Mesenchymal stem cell (in vitro differentiated cells and primary cell): ENCODE measurements at regions not wholly inside any gene's neighbourhood (a gene's known extent, or its start where the extent isn't known, plus 50 kb on each side); places are given as distances from the start of the nearest gene placed in this dataset.

Experiments
- DNase-seq: peaks from one replicate; pipeline ENCODE4 v3.0.0-alpha.2; 2013
- H2AFZ ChIP-seq: one replicate; pipeline ENCODE4 v1.6.1; 2013; ENCODE audit warnings: low read depth, mild to moderate bottlenecking, control low read depth, inconsistent platforms, low read length, moderate library complexity
- H2AK5ac ChIP-seq: 2 replicates; pipeline ENCODE4 v1.6.1; 2013; ENCODE audit warnings: low read length, moderate library complexity, mild to moderate bottlenecking, inconsistent platforms; ENCODE audit not compliant: severe bottlenecking
- H2BK120ac ChIP-seq: one replicate; pipeline ENCODE4 v1.6.1; 2013; ENCODE audit warnings: low read depth, mild to moderate bottlenecking, inconsistent platforms, low read length, moderate library complexity
- H2BK12ac ChIP-seq, 2 experiments: one replicate each; pipeline ENCODE4 v1.6.1; 2013; ENCODE audit warnings: inconsistent platforms in 2 of 2, low read length in 2 of 2, mild to moderate bottlenecking in 2 of 2, moderate library complexity in 2 of 2, control low read depth in 1 of 2
- H2BK15ac ChIP-seq: one replicate; pipeline ENCODE4 v1.6.1; 2013; ENCODE audit warnings: mild to moderate bottlenecking, low read depth, inconsistent platforms; ENCODE audit not compliant: poor library complexity, severe bottlenecking
- H2BK5ac ChIP-seq: 2 replicates; pipeline ENCODE4 v1.6.1; 2013; ENCODE audit warnings: low read depth, mild to moderate bottlenecking, low read length, control low read depth, inconsistent platforms; ENCODE audit not compliant: poor library complexity, severe bottlenecking
- H3K14ac ChIP-seq, 2 experiments: one replicate each; pipeline ENCODE4 v1.6.1; 2013; ENCODE audit warnings: inconsistent platforms in 2 of 2, low read length in 2 of 2, control low read depth in 1 of 2, mild to moderate bottlenecking in 1 of 2, moderate library complexity in 1 of 2
- H3K18ac ChIP-seq, 2 experiments: one replicate each; pipeline ENCODE4 v1.6.1; 2013; ENCODE audit warnings: inconsistent platforms in 2 of 2, low read length in 2 of 2, control low read depth in 1 of 2, low read depth in 1 of 2, mild to moderate bottlenecking in 1 of 2
- H3K23ac ChIP-seq, 2 experiments: one replicate each; pipeline ENCODE4 v1.6.1; 2013; ENCODE audit warnings: inconsistent platforms in 2 of 2, low read length in 2 of 2, mild to moderate bottlenecking in 2 of 2, moderate library complexity in 2 of 2, control low read depth in 1 of 2
- H3K27ac ChIP-seq: 2 replicates; pipeline ENCODE4 v1.5.1; 2013; ENCODE audit warnings: mild to moderate bottlenecking, moderate library complexity, low read length, control low read depth, inconsistent platforms; ENCODE audit not compliant: poor library complexity, severe bottlenecking
- H3K27me3 ChIP-seq, 2 experiments: 2 replicates each; pipeline versions ENCODE4 v1.6.1 to v1.7.0; 2013; ENCODE audit warnings: low read length in 2 of 2, mild to moderate bottlenecking in 2 of 2, moderate library complexity in 2 of 2, control low read depth in 1 of 2, inconsistent platforms in 1 of 2; ENCODE audit not compliant: control insufficient read depth in 1 of 2, insufficient read depth in 1 of 2
- H3K36me3 ChIP-seq, 2 experiments: 2 replicates each; pipeline versions ENCODE4 v1.6.1 to v1.7.0; 2013; ENCODE audit warnings: low read length in 2 of 2, control low read depth in 1 of 2, inconsistent platforms in 1 of 2, low read depth in 1 of 2, mild to moderate bottlenecking in 1 of 2; ENCODE audit not compliant: insufficient read depth in 2 of 2, control insufficient read depth in 1 of 2
- H3K4ac ChIP-seq, 2 experiments: one replicate each; pipeline ENCODE4 v1.6.1; 2013; ENCODE audit warnings: inconsistent platforms in 2 of 2, low read length in 2 of 2, mild to moderate bottlenecking in 2 of 2, moderate library complexity in 2 of 2, control low read depth in 1 of 2, low read depth in 1 of 2
- H3K4me1 ChIP-seq: 2 replicates; pipeline ENCODE4 v1.6.1; 2013; ENCODE audit warnings: low read depth, low read length, control low read depth; ENCODE audit not compliant: control insufficient read depth, insufficient read depth
- H3K4me2 ChIP-seq: 2 replicates; pipeline ENCODE4 v1.6.1; 2013; ENCODE audit warnings: low read length, mild to moderate bottlenecking, inconsistent platforms; ENCODE audit not compliant: poor library complexity, severe bottlenecking
- H3K4me3 ChIP-seq, 2 experiments: 2 replicates each; pipeline versions ENCODE4 v1.5.1 to v1.7.0; 2013; ENCODE audit warnings: low read length in 2 of 2, mild to moderate bottlenecking in 2 of 2, control low read depth in 1 of 2, low read depth in 1 of 2; ENCODE audit not compliant: insufficient read depth in 1 of 2
- H3K79me1 ChIP-seq: replicated peaks from 2 replicates; pipeline ENCODE4 v1.6.1; 2013; ENCODE audit warnings: mild to moderate bottlenecking, control low read depth, low read length, inconsistent platforms; ENCODE audit not compliant: poor library complexity, severe bottlenecking
- H3K9ac ChIP-seq: 2 replicates; pipeline ENCODE4 v1.7.0; 2013; ENCODE audit warnings: mild to moderate bottlenecking, low read length, moderate library complexity
- H3K9me3 ChIP-seq: 2 replicates; pipeline ENCODE4 v1.7.0; 2013; ENCODE audit warnings: mild to moderate bottlenecking, low read length; ENCODE audit not compliant: control insufficient read depth
- H4K8ac ChIP-seq: one replicate; pipeline ENCODE4 v1.6.1; 2013; ENCODE audit warnings: inconsistent platforms, mild to moderate bottlenecking, low read length, moderate library complexity
- H4K91ac ChIP-seq: one replicate; pipeline ENCODE4 v1.6.1; 2013; ENCODE audit warnings: mild to moderate bottlenecking, low read length, inconsistent platforms
- WGBS: methylation state at CpG from one replicate; pipeline ENCODE4 v1.1.7; 2013; ENCODE audit warnings: mixed read lengths; 5-methylcytosine and 5-hydroxymethylcytosine counted together

DNA sequence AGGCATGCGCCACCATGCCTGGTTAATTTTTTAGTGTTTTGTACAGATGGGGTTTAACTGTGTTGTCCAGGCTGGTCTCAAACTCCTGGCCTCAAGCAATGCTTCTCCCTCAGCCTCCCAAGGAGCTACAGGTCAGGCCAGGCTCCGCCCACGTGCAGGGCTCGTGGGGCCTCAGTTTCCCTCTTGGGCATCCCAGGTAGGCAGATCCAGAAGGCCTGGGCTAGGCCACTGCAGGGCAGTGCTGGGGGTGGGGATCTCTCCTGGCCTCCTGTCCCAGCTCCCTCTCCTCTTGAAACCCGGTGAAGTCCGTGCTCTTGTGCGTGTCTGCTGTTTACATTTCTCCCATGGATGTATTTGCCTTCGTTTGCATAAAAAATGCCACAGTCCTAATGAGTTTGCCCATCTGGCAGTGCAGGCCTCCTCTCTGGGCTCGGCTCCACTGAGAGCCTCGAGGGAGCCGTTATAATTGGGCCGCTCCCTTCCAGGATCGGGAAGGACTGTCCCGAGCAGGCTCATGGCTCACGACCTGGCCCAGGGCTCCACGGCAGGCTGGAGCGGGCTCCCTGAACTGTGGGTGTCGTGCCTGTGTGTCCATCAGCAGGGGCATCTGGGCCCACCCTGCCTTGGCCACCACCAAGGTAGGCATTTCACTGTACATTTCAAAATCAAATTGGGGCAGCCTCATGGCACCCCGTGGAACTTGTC is 52.6 kb upstream of the RUFY1 start:
- Histone ChIP-seq H3K18ac (no peak overlapping the region), H2AK5ac (no peak overlapping the region), H4K8ac (no peak overlapping the region), H3K36me3 (no peaks in the 10 kb centered on the region), H2BK12ac (no peak overlapping the region), H4K91ac (no peak overlapping the region), H3K9me3 (no peaks in the 10 kb centered on the region), H3K27ac (no peak overlapping the region), H3K14ac (no peak overlapping the region), H3K4me2 (no peak overlapping the region), H3K4me3 (no peak overlapping the region), H3K23ac (no peak overlapping the region), H2BK120ac (no peak overlapping the region), H3K79me1 (no peaks in the 10 kb centered on the region), H3K4me1 (no peaks in the 10 kb centered on the region), H3K9ac (no peak overlapping the region), H2BK15ac (no peak overlapping the region), H2AFZ (no peak overlapping the region), H3K27me3 (peaks cover 0 to 14% of the 10 kb centered on the region in 2 experiments), H3K4ac (peak overlapping the region in 1 of 2 experiments; percentile 49), H2BK5ac (no peak overlapping the region)
- WGBS = 80% methylated on average over 19 of the region's 19 CpGs
- no peak for DNase-seq

GRCh38 chr5:179495906-179496455 is 54.4 kb upstream of the RUFY1 start:
- Histone ChIP-seq H3K23ac (no peak overlapping the region), H4K91ac (no peak overlapping the region), H2BK120ac (no peak overlapping the region), H3K4ac (no peak overlapping the region), H2BK15ac (no peak overlapping the region), H3K79me1 (no peaks in the 10 kb centered on the region), H2BK12ac (no peak overlapping the region), H4K8ac (no peak overlapping the region), H2AFZ (no peak overlapping the region), H3K27ac (no peak overlapping the region), H2BK5ac (no peak overlapping the region), H3K9me3 (no peaks in the 10 kb centered on the region), H3K18ac (no peak overlapping the region), H3K14ac (no peak overlapping the region), H3K27me3 (peaks cover 0 to 14% of the 10 kb centered on the region in 2 experiments), H3K4me2 (no peak overlapping the region), H3K4me3 (no peak overlapping the region), H3K4me1 (no peaks in the 10 kb centered on the region), H3K36me3 (no peaks in the 10 kb centered on the region), H3K9ac (no peak overlapping the region), H2AK5ac (no peak overlapping the region)
- no peak for DNase-seq
- WGBS = 63% methylated on average over 11 of the region's 11 CpGs

DNA sequence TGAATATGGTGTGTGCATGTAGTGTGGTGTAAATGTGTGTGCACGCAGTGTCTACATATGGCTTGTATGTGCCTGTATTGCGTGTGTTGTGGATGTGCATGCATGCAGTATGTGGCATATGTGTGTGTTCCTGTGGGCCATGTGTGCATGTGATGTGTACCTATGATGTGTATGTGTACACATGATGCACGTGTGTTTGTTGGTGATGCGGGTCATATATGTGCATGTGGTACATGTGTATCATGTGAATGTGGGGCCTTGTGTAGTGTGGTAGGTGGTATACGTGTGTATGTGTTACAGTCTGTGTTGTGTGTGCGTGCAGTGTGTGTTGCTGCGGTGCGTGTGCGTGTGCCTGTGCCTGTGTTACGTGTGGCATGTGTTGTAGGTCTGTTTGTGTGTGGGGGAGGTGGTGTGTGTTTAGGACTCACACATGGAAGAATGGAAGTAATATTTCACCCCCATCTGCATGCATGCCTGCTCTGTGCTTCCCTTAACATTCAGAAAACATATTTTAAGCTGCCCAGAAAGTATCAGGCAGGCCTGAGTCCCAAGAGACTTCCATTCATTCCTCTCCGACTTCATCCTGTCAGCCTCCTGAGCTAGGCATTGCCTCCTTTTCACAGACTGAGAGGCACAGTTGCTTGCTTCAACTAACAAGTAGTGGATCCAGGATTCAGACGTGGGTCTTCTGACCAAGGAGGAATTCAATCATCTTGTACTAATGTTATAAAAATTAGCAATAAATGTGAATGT is 55.4 kb upstream of the RUFY1 start:
- no peak overlapping the region for H2AK5ac ChIP-seq
- no peak overlapping the region for H3K18ac ChIP-seq
- 80% methylated on average over 11 of the region's 12 CpGs for WGBS
- no peak overlapping the region for H3K23ac ChIP-seq
- no peak overlapping the region for H3K27ac ChIP-seq
- H3K4me1 ChIP-seq = no peaks in the 10 kb centered on the region
- peaks cover 0 to 14% of the 10 kb centered on the region in 2 experiments for H3K27me3 ChIP-seq
- H3K4ac ChIP-seq = no peak overlapping the region
- H2BK5ac ChIP-seq = no peak overlapping the region
- H2BK12ac ChIP-seq = no peak overlapping the region
- no peaks in the 10 kb centered on the region for H3K9me3 ChIP-seq
- H3K4me3 ChIP-seq = no peak overlapping the region
- no peak overlapping the region for H2BK15ac ChIP-seq
- no peak overlapping the region for H2AFZ ChIP-seq
- H2BK120ac ChIP-seq = no peak overlapping the region
- H3K9ac ChIP-seq = no peak overlapping the region
- no peaks in the 10 kb centered on the region for H3K79me1 ChIP-seq
- DNase-seq = no peak
- no peak overlapping the region for H4K91ac ChIP-seq
- no peak overlapping the region for H4K8ac ChIP-seq
- H3K4me2 ChIP-seq = no peak overlapping the region
- no peaks in the 10 kb centered on the region for H3K36me3 ChIP-seq
- H3K14ac ChIP-seq = peak overlapping the region in 1 of 2 experiments; percentile 30

DNA sequence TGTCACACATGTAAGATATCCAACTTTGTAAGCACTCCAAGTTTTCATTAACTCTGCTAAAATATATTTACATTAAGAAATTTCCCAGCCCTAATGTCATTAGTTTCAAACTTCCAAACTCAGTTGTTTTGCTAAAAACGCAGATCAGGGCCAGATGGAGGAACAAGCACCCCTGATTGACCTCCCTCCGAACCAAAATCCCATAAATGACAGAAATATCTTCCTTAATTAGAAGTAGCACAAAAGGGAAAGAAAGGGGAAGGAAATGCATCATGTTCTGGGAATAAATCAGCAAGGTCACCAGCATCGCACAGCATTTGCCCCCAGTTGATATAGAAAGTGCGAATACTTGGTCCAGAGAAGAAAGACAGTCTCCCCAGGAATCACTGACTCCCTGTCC is 61.4 kb upstream of the RUFY1 start:
- no peak overlapping the region for H2BK120ac ChIP-seq
- H2BK12ac ChIP-seq = no peak overlapping the region

More for the DNA sequence above, 61.4 kb upstream of the RUFY1 start:
- DNase-seq = no peak
- Histone ChIP-seq H3K27ac (no peak overlapping the region), H2BK15ac (no peak overlapping the region), H3K79me1 (no peaks in the 10 kb centered on the region), H4K8ac (no peak overlapping the region), H3K4me2 (no peak overlapping the region), H3K14ac (no peak overlapping the region), H3K23ac (no peak overlapping the region), H2AFZ (no peak overlapping the region), H3K4ac (no peak overlapping the region), H2AK5ac (no peak overlapping the region), H4K91ac (no peak overlapping the region), H3K9me3 (no peaks in the 10 kb centered on the region), H3K36me3 (no peaks in the 10 kb centered on the region), H3K18ac (no peak overlapping the region), H3K4me1 (no peaks in the 10 kb centered on the region), H3K9ac (peak overlapping the region; percentile 35), H2BK5ac (no peak overlapping the region), H3K4me3 (no peak overlapping the region), H3K27me3 (no peaks in the 10 kb centered on the region)
- 85% methylated on average over 3 of the region's 4 CpGs for WGBS
